Activated CD4-positive, alpha-beta T cell treated with anti-CD3 and anti-CD28 coated beads, Interleukin-2, amount 10 ng/mL, durations not matched to agents 7 days and 5 days (primary cell): ENCODE measurements at regions not wholly inside any gene's neighbourhood (a gene's known extent, or its start where the extent isn't known, plus 50 kb on each side); places are given as distances from the start of the nearest gene placed in this dataset.

ENCODE experiments used
- CTCF ChIA-PET: fragments of 350-600 bp; sonication (Branson Sonifier 250); formaldehyde crosslinking; loops from one replicate; lab custom pipeline; 2021; ENCODE audit warnings: antibody characterized with exemption; lab: Charles Lee
- POLR2A ChIA-PET: fragments of 350-600 bp; sonication (Branson Sonifier 250); formaldehyde crosslinking; loops from one replicate; lab custom pipeline; 2021; ENCODE audit warnings: antibody characterized with exemption; lab: Charles Lee
- DNase-seq: peaks from one replicate; pipeline ENCODE4 v3.0.0-alpha.2; 2020
- H3K27ac Mint-ChIP-seq: one replicate; pipeline ENCODE4 v1.8.0; 2021; ENCODE audit warnings: mild to moderate bottlenecking, moderate library complexity, mixed read lengths
- H3K27me3 Mint-ChIP-seq: one replicate; pipeline ENCODE4 v1.8.0; 2021; ENCODE audit warnings: mixed read lengths
- H3K36me3 Mint-ChIP-seq: one replicate; pipeline ENCODE4 v1.8.0; 2021; ENCODE audit warnings: low read depth, mixed read lengths
- H3K4me1 Mint-ChIP-seq: one replicate; pipeline ENCODE4 v1.8.0; 2021; ENCODE audit warnings: mixed read lengths
- H3K4me3 Mint-ChIP-seq: one replicate; pipeline ENCODE4 v1.8.0; 2021; ENCODE audit warnings: mild to moderate bottlenecking, moderate library complexity, mixed read lengths
- H3K9me3 Mint-ChIP-seq: one replicate; pipeline ENCODE4 v1.8.0; 2021; ENCODE audit warnings: mixed read lengths

DNA sequence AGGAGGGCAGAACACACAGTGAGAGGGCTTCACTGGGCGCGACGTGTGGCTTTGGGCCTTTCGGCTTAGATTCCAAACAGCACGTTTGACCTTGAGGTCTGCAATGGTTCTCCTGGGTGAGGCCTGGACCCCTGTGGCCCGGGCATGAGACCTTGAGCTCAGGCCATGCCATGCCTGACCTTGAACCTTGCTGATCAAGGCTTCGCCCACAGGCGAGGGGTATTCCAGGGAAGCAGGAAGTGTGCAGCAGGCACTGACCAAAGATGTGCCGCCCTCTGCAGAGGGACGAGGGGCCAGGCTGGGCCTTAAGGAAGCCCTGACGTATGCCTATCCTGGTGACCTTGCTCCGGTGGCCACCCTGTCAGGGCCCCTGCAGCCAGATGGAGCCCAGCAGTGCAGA lies 178.3 kb upstream of the HDAC4 start:
- H3K9me3 Mint-ChIP-seq = no peaks in the 10 kb centered on the region
- no peaks in the 10 kb centered on the region for H3K36me3 Mint-ChIP-seq
- no peak for DNase-seq
- no peaks in the 10 kb centered on the region for H3K4me1 Mint-ChIP-seq
- H3K4me3 Mint-ChIP-seq = no peak overlapping the region
- no peaks in the 10 kb centered on the region for H3K27me3 Mint-ChIP-seq
- ChIA-PET POLR2A (no interaction called here), CTCF (no interaction called here)
- H3K27ac Mint-ChIP-seq = no peak overlapping the region

DNA sequence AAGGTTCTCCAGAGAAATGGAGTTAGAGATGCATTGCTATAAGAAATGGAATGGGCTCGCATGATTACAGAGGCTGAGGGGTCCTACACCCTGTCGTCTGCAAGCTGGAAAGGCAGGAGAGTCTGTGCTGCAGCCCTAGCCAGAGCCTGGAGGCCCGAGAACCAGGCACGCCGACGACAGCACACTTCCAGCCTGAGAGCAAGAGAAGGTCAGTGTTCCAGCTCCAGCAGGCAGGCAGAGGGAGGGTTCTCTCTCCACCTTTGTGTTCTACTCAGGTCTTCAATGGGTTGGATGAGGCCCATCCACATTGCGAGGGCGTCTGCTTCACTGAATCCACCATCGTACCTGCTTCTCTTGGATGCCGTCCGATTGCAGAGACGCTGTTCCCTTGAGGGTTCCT lies 177.6 kb upstream of the HDAC4 start:
- ChIA-PET CTCF (interaction anchor here (0.6 to 1.2 kb wide), 2 partner anchors 11 to 510 kb away, joined by 4 read pairs; no protein-coding TSS in a partner anchor), POLR2A (no interaction called here)
- no peak overlapping the region for H3K4me3 Mint-ChIP-seq
- no peak for DNase-seq
- no peaks in the 10 kb centered on the region for H3K36me3 Mint-ChIP-seq
- no peaks in the 10 kb centered on the region for H3K27me3 Mint-ChIP-seq
- no peaks in the 10 kb centered on the region for H3K4me1 Mint-ChIP-seq
- H3K27ac Mint-ChIP-seq = no peak overlapping the region
- H3K9me3 Mint-ChIP-seq = no peaks in the 10 kb centered on the region

DNA sequence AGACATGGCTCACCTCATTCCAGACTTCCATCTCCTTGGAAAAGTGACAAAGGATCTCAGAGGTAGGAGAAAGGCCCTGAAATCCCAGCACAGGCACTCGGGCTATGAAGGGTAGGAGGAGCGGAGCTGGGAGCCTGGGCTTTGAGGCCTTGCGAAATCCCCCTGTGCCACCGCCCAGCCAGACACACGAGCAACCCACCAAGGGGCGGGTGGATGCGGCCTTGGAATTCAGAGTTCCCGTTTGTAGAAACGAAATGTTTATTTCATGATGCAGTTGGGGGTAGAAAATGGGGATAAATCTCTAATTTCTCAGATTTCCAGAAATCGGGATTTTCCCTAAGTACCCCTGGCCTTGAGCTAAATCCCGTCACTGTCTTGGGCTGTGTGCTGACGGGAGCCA lies 177.1 kb upstream of the HDAC4 start:
- Mint-ChIP-seq H3K4me3 (no peak overlapping the region), H3K4me1 (no peaks in the 10 kb centered on the region), H3K27me3 (no peaks in the 10 kb centered on the region), H3K27ac (no peak overlapping the region), H3K9me3 (no peaks in the 10 kb centered on the region), H3K36me3 (no peaks in the 10 kb centered on the region)
- ChIA-PET CTCF (interaction anchor here (0.8 to 1.2 kb wide), 2 partner anchors 9 to 11 kb away, joined by 3 to 4 read pairs; no protein-coding TSS in a partner anchor), POLR2A (no interaction called here)
- no peak for DNase-seq

DNA sequence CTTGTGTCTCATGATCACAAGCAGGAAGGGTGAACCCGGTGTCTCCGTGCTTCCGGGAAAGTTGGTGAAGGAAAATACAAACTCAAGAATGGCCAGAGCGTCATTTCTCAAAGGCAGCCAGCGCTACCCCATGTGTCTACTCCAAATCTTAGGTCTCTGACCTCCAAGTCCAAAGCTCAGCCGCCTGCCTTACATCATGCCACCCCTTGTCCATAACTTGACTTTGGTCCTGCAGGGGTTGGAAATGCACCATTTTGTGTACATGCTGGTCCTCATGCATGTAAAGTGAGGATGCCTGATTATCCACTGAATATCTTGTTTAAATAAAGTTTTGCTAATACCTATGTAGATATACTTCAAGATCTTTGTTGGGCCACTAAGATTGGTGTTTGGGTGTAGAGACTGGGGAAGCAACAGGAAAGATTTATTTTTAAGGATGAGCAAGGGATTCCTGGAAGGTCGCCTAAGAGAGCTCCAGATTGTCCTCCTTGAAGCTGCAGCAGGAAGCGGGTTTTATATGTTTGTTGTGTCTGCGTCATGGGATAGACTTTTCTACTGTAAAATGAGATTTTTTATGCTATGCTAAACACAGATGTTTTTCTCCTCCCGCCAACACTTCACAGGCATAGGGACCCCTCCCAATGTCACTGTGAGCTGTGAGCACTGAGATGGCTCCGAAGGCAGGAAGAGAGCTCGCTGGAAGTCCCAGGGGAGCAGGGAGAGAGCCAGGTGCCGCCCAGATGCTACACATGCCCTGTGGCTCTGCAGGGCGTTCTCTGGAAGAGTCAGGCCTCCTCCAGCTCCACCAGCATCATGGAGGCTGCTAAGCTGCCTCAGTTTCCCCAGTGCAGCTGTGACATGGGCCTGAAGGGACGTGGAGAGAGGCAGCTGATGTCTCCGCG lies 176.2 kb upstream of the HDAC4 start:
- ChIA-PET POLR2A (no interaction called here), CTCF (interaction anchor here (0.8 to 1.2 kb wide), 2 partner anchors 9 to 12 kb away, joined by 3 to 4 read pairs; no protein-coding TSS in a partner anchor)
- H3K36me3 Mint-ChIP-seq = no peaks in the 10 kb centered on the region
- no peaks in the 10 kb centered on the region for H3K27me3 Mint-ChIP-seq
- no peak for DNase-seq
- H3K4me3 Mint-ChIP-seq = no peak overlapping the region
- no peak overlapping the region for H3K27ac Mint-ChIP-seq
- H3K4me1 Mint-ChIP-seq = no peaks in the 10 kb centered on the region
- no peaks in the 10 kb centered on the region for H3K9me3 Mint-ChIP-seq

DNA sequence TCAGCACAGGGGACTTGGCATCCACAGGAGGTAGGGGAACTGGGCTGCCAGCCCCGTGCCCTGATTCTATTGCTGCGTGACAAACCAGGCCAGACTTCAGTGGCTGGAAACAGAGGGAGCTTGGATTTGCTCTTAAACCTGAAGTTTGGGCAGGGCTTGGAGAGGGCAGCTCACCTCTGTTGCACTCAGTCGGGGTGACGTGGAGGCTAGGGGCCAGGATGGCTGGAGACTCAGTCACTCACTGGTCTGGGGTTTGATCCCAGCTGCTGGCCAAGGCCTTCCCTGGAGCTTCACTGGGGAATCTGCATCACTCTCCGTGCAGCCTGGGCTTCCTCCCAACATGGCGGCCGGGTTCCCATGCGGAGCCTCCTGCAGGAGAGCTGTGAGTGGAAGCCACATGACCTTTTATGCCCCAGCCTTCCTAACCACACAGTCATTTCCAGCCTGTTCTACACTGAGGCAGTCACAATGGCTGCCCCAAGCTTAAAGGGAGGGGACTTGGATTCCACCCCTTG lies 175.2 kb upstream of the HDAC4 start:
- H3K27ac Mint-ChIP-seq = no peak overlapping the region
- H3K4me1 Mint-ChIP-seq = no peaks in the 10 kb centered on the region
- ChIA-PET CTCF (interaction anchor here (1.0 kb wide), 1 partner anchor 22 kb away, joined by 3 read pairs; no protein-coding TSS in a partner anchor), POLR2A (no interaction called here)
- no peaks in the 10 kb centered on the region for H3K27me3 Mint-ChIP-seq
- no peak overlapping the region for H3K4me3 Mint-ChIP-seq
- no peaks in the 10 kb centered on the region for H3K9me3 Mint-ChIP-seq
- H3K36me3 Mint-ChIP-seq = no peaks in the 10 kb centered on the region
- no peak for DNase-seq

DNA sequence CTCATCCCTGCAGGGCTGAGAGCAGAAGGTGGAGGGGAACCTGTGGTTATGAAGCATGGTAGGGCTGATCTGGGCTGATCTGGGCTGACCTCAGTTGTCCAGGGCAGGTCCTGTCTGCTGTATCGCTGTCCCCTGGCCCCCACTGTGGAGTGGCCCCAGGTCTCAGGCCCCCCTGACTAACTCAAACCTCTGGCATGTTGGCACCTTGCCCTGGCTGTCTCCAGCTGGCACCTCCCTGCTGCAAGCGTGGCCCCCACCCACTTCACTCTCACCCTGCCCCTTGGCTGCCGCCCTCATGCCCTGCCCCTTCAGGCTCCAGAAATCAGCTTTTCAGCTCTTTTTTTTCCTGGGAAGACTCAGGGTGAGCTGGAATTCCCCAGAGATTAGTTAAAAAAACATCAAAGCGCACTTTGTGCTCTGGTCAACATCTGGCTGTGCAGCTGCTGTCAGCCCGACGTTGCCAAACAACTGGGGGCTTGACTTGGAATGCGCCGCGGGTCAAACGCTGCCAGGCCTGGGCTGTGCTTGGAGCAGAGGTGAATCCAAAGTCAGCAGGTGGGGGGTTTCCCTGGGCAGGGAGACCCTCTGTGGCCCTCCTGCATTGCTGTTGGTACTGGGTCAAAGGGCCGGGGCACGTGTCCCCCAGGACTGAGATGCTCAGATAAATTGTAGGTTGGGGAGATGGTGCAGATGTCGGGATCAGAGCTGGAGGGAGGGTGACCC lies 173.8 kb upstream of the HDAC4 start:
- no peaks in the 10 kb centered on the region for H3K27me3 Mint-ChIP-seq
- no peak overlapping the region for H3K27ac Mint-ChIP-seq
- CTCF ChIA-PET = interaction anchor here (1.1 kb wide), 1 partner anchor 16 kb away, joined by 3 read pairs; no protein-coding TSS in a partner anchor
- no peak overlapping the region for H3K4me3 Mint-ChIP-seq
- no peak for DNase-seq
- POLR2A ChIA-PET = no interaction called here
- no peaks in the 10 kb centered on the region for H3K9me3 Mint-ChIP-seq
- no peaks in the 10 kb centered on the region for H3K36me3 Mint-ChIP-seq
- H3K4me1 Mint-ChIP-seq = no peaks in the 10 kb centered on the region

DNA sequence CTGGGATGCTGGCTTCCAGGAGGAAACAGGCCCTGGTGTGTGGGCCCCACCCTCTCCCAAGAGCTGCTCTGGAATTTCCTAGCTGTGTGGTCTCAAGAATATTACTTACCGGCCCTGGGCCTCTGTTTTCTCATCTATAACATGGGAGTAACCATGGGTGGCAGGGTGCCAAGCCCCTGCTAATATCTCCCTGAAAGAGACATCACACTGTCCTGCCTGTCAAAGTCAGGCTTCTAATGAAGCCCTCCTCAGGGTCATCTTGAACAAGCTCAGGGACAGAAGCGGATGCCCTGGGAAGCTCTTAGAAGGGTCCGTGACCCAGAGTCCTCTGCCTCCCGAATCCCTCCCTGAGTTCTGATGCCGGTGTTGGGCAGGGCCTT lies 173.2 kb upstream of the HDAC4 start:
- Mint-ChIP-seq H3K4me1 (no peaks in the 10 kb centered on the region), H3K9me3 (no peaks in the 10 kb centered on the region), H3K4me3 (no peak overlapping the region), H3K27me3 (no peaks in the 10 kb centered on the region), H3K27ac (no peak overlapping the region), H3K36me3 (no peaks in the 10 kb centered on the region)
- CTCF ChIA-PET = interaction anchor here (0.6 to 1.1 kb wide), 2 partner anchors 15 to 977 kb away, joined by 3 read pairs; no protein-coding TSS in a partner anchor
- no peak for DNase-seq
- POLR2A ChIA-PET = no interaction called here

DNA sequence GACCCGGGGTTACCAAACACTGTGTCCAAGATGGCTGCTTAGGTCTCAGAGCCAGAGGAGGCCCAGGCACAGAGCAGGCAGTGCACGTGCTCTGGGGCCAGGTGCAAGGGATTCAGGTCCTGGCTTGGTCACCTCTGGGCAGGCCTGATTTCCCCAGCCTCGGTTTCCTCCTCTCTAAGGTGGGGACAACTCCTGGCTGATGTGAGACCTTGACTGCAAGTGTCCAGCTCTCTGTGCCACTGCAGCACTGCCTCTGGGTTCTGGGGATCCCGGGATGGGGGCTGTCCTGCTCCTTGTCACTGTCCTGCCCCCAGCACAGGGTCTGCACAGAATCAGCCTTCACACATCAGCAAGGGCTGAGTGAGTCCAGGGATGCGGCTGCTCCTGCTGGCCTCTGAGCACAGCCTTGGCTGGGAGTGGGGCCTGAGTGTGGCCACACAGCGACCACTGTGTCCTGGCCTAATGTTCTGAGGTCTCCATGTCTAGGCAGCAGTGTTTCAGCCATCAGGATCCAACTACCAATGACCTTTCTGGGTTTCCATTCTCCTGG lies 170.2 kb upstream of the HDAC4 start:
- H3K27ac Mint-ChIP-seq = no peak overlapping the region
- no peak for DNase-seq
- H3K4me3 Mint-ChIP-seq = no peak overlapping the region
- no peaks in the 10 kb centered on the region for H3K4me1 Mint-ChIP-seq
- ChIA-PET POLR2A (no interaction called here), CTCF (no interaction called here)
- no peaks in the 10 kb centered on the region for H3K36me3 Mint-ChIP-seq
- H3K9me3 Mint-ChIP-seq = no peaks in the 10 kb centered on the region
- no peaks in the 10 kb centered on the region for H3K27me3 Mint-ChIP-seq

DNA sequence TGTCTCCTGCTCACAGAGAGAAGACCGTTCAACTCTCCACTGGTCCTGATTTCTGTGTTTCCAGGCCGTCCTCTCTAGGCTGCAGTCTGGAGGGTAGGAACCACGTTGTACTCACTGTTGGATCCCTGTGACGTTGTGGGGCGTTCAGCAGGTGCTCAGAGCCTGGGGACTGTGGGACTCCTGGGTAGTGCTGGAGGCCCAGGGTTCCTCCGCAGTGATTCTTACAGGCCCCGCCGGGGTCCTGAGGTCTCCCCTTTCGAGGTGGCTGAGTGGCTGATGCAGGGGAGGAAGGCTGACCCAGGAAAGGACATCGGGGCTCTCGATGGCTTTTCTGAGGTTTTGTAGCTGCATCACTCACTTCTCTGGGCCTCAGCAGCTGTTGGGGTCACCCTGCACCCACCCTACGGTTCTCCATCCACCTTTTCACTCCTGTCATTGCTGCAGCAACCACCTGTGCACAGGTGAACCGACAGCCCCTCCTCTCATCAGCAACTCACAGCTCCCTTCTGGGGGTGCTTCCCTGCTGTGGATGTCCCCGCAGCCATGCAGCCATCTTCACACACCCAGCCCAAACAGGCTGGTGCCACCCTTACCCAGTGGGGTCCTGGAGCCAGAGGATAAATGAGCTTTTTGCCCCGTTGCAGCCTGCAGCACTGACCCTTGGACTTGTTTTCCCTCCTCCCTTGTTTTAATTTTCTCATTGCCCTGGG lies 169.6 kb upstream of the HDAC4 start:
- Mint-ChIP-seq H3K36me3 (no peaks in the 10 kb centered on the region), H3K4me1 (no peaks in the 10 kb centered on the region), H3K27ac (no peak overlapping the region), H3K27me3 (no peaks in the 10 kb centered on the region), H3K4me3 (no peak overlapping the region), H3K9me3 (no peaks in the 10 kb centered on the region)
- POLR2A ChIA-PET = no interaction called here
- no peak for DNase-seq
- CTCF ChIA-PET = no interaction called here

DNA sequence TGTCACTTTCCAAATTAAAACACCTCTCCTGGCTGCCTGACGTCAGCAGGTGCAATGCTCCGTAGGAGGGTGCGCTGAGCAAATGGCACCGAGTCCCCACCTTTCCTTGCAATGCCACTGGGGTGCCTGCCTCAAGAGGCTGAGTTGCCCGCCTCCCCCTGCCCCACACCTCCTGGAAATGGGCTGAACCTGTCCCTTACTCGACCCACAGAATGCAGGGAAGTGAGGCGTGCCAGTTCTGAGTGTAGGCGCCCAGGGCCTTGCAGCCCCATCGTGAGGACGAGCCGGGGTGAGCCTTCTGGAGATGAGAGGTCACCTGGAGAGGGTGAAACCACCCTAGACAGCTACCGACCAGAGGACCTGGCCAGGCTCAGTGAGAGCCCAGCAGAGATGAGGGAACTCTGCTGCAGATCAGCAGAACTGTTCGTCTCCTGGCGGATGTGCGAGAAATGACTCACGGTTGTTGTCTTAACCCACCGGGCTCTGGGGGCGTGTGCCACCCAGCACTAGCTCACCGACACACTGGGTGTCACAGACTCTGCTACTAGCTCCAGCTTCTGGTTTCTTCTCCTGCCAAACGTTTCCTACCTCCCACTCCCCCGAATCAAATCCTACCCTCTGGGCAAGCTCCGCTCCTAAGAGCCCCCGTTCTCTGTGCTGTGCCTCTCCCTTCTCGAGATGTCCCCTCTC lies 168.7 kb upstream of the HDAC4 start:
- no peak for DNase-seq
- H3K4me1 Mint-ChIP-seq = no peaks in the 10 kb centered on the region
- CTCF ChIA-PET = no interaction called here
- H3K27me3 Mint-ChIP-seq = no peaks in the 10 kb centered on the region
- H3K36me3 Mint-ChIP-seq = no peaks in the 10 kb centered on the region
- H3K27ac Mint-ChIP-seq = no peak overlapping the region
- no peaks in the 10 kb centered on the region for H3K9me3 Mint-ChIP-seq
- no peak overlapping the region for H3K4me3 Mint-ChIP-seq
- POLR2A ChIA-PET = interaction anchor here (0.7 kb wide), 1 partner anchor 24 kb away, joined by 4 read pairs; no protein-coding TSS in a partner anchor

DNA sequence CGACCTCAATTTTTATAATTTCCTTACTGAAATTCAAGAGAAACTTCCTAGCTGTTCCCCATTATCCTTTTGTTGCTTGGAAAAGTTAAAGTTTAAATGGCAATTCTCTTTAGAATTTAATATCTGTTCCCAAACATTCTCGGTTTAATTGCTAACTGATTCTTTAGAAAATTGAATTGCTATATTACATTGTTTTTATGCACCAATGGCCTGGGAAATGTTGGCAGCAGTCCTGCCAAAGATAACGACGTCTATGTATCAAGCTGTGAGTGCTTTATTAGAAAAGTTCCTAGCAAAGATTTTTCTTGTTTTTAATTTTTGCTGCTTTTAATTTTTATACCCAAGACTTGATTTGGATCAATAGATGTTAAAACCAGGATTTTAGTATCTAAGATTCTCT lies 167.8 kb upstream of the HDAC4 start:
- ChIA-PET POLR2A (no interaction called here), CTCF (interaction anchor here (1.0 kb wide), 1 partner anchor 9 kb away, joined by 3 read pairs; no protein-coding TSS in a partner anchor)
- Mint-ChIP-seq H3K9me3 (no peaks in the 10 kb centered on the region), H3K27me3 (no peaks in the 10 kb centered on the region), H3K4me1 (no peaks in the 10 kb centered on the region), H3K36me3 (no peaks in the 10 kb centered on the region), H3K27ac (no peak overlapping the region), H3K4me3 (no peak overlapping the region)
- DNase-seq = no peak

DNA sequence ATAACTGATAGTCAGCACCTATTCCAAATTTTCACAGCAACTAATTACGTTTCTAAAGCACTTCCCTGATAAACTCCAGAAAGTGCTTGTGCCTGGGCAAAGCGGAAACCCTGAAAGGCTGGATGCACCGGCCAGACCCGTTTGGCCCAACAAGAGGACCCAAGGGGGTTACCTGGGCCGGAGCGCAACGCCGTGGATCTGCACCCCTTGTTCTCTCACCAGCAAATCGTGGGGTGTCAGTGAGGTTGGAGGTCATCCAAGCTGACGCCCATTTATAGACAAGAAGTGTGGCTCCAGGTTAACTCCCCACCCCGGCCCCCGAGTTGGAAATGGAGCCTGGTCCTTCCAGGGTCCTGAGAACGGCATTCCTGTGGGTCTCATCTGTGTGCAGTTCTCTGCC lies 167.0 kb upstream of the HDAC4 start:
- Mint-ChIP-seq H3K36me3 (no peaks in the 10 kb centered on the region), H3K4me3 (no peak overlapping the region), H3K9me3 (no peaks in the 10 kb centered on the region), H3K4me1 (no peaks in the 10 kb centered on the region), H3K27me3 (no peaks in the 10 kb centered on the region), H3K27ac (no peak overlapping the region)
- ChIA-PET CTCF (interaction anchor here (1.0 kb wide), 1 partner anchor 10 kb away, joined by 3 read pairs; no protein-coding TSS in a partner anchor), POLR2A (no interaction called here)
- DNase-seq = no peak
